Thyroid gland (tissue), 4 donors: ENCODE measurements at regions not wholly inside any gene's neighbourhood (a gene's known extent, or its start where the extent isn't known, plus 50 kb on each side); places are given as distances from the start of the nearest gene placed in this dataset.

Source experiments
- DNase-seq, 2 donors: peaks; one replicate each; pipeline ENCODE4 v3.0.0-alpha.2; 2019
- H3K27ac ChIP-seq, 3 donors: fragments of 200-600 bp; sonication (generic); 1 replicate in 2 of 3; 2 replicates in 1 of 3; pipeline ENCODE4 v1.5.1; 2016 to 2019; ENCODE audit warnings: mild to moderate bottlenecking in 1 of 3, moderate library complexity in 1 of 3
- H3K27me3 ChIP-seq: fragments of 200-600 bp; sonication (generic); one replicate; pipeline ENCODE4 v1.5.1; 2019
- H3K36me3 ChIP-seq, 2 donors: fragments of 200-600 bp; sonication (generic); one replicate each; pipeline ENCODE4 v1.5.1; 2016 to 2019
- H3K4me1 ChIP-seq, 2 donors: fragments of 200-600 bp; sonication (generic); one replicate each; pipeline ENCODE4 v1.5.1; 2017 to 2019
- H3K4me3 ChIP-seq, 3 donors: fragments of 200-600 bp; sonication (generic); replicated peaks in 1 of 3; 1 replicate in 2 of 3; 2 replicates in 1 of 3; pipeline ENCODE4 v1.5.1; 2016; ENCODE audit warnings: mild to moderate bottlenecking in 1 of 3
- H3K9me3 ChIP-seq: fragments of 200-600 bp; sonication (generic); one replicate; pipeline ENCODE4 v1.5.1; 2017
- POLR2A ChIP-seq, 2 donors: fragments of 450-650 bp; IDR thresholded peaks; one replicate each; pipeline ENCODE4 v1.6.1; 2017; ENCODE audit warnings: antibody characterized with exemption in 2 of 2, mild to moderate bottlenecking in 2 of 2, moderate library complexity in 1 of 2
- whole genome bisulfite sequencing, 2 donors: methylation state at CpG; one replicate each; pipeline ENCODE4 v1.1.5; 2017; 5-methylcytosine and 5-hydroxymethylcytosine counted together
- intact Hi-C: fragments of 100-400 bp; cut with DNase I; formaldehyde crosslinking; loops from one replicate; pipeline ENCODE4 v1.15.1; 2023
- TF ChIP-seq, protein P1 (sequence below), 6 experiments: fragments of 200-600 bp in 3 of 6; fragments of 450-650 bp in 3 of 6; sonication (generic) in 3 of 6; IDR thresholded peaks; one replicate each; pipeline ENCODE4 v1.5.1; 2016 to 2019; ENCODE audit warnings: antibody characterized with exemption in 6 of 6, mild to moderate bottlenecking in 2 of 6, inconsistent platforms in 1 of 6, moderate library complexity in 1 of 6

- WGBS, 2 donors: 90 to 91% methylated on average over 5 of the region's 5 CpGs
- H3K4me1 ChIP-seq: no peaks in the 10 kb centered on the region
- no peaks in the 10 kb centered on the region for H3K9me3 ChIP-seq
Observed at GRCh38 chr12:3348055-3348454, 142.9 kb upstream of the PRMT8 start.

DNA sequence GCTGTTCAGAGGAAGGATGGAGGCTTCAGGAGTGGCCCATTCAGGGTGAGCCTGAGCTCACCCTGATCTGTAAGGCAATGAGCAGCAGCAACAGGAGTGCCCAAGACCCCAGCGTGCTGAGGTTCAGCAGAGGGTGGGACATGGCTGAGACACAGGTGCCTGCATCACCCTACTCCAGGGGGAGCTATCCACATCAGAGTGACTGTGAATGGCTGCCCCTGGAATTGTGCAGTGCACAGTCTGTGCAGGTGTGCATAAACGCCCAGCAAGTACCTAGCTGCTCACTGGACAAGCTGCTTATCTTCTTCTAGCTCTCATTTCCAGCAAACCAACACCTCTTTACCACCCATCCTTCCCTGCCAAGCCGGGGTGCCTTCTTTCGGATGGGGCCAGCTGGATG, 140.6 kb upstream of the PRMT8 start:
- H3K36me3 ChIP-seq: no peaks in the 10 kb centered on the region
- TF ChIP-seq, protein P1, sequence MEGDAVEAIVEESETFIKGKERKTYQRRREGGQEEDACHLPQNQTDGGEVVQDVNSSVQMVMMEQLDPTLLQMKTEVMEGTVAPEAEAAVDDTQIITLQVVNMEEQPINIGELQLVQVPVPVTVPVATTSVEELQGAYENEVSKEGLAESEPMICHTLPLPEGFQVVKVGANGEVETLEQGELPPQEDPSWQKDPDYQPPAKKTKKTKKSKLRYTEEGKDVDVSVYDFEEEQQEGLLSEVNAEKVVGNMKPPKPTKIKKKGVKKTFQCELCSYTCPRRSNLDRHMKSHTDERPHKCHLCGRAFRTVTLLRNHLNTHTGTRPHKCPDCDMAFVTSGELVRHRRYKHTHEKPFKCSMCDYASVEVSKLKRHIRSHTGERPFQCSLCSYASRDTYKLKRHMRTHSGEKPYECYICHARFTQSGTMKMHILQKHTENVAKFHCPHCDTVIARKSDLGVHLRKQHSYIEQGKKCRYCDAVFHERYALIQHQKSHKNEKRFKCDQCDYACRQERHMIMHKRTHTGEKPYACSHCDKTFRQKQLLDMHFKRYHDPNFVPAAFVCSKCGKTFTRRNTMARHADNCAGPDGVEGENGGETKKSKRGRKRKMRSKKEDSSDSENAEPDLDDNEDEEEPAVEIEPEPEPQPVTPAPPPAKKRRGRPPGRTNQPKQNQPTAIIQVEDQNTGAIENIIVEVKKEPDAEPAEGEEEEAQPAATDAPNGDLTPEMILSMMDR (IDR thresholded peaks at IDR 0.05): no peak
- TF ChIP-seq POLR2A (IDR thresholded peaks at IDR 0.05): no peak
- H3K27me3 ChIP-seq: no peaks in the 10 kb centered on the region
- H3K27ac ChIP-seq: no peak overlapping the region
- H3K4me1 ChIP-seq: no peaks in the 10 kb centered on the region
- no peak overlapping the region for H3K4me3 ChIP-seq
- intact Hi-C loops: no loop called here
- WGBS, 2 donors: 77 to 83% methylated on average over 3 to 4 of the region's 4 CpGs
- no peak for DNase-seq
- no peaks in the 10 kb centered on the region for H3K9me3 ChIP-seq

More at GRCh38 chr12:3348055-3348454, 142.9 kb upstream of the PRMT8 start:
- no peaks in the 10 kb centered on the region for H3K27me3 ChIP-seq
- DNase-seq: no peak
- TF ChIP-seq, protein P1 (IDR thresholded peaks at IDR 0.05): no peak
- no peak for TF ChIP-seq POLR2A (IDR thresholded peaks at IDR 0.05)
- H3K27ac ChIP-seq: no peak overlapping the region
- no peaks in the 10 kb centered on the region for H3K36me3 ChIP-seq
- H3K4me3 ChIP-seq: no peak overlapping the region
- intact Hi-C loops: no loop called here

GRCh38 chr12:3351731-3352130, 139.3 kb upstream of the PRMT8 start:
- WGBS, 2 donors: 90 to 92% methylated on average over 4 of the region's 4 CpGs
- no peak for DNase-seq
- Histone ChIP-seq H3K4me3 (no peak overlapping the region), H3K36me3 (no peaks in the 10 kb centered on the region), H3K4me1 (no peaks in the 10 kb centered on the region), H3K27ac (no peak overlapping the region), H3K27me3 (no peaks in the 10 kb centered on the region), H3K9me3 (no peaks in the 10 kb centered on the region)
- TF ChIP-seq, protein P1 (IDR thresholded peaks at IDR 0.05): no peak
- no peak for TF ChIP-seq POLR2A (IDR thresholded peaks at IDR 0.05)
- intact Hi-C loops: no loop called here

- no peak for DNase-seq
- intact Hi-C loops: no loop called here
- Histone ChIP-seq H3K4me1 (no peaks in the 10 kb centered on the region), H3K4me3 (no peak overlapping the region), H3K9me3 (no peaks in the 10 kb centered on the region), H3K27ac (no peak overlapping the region), H3K36me3 (no peaks in the 10 kb centered on the region), H3K27me3 (no peaks in the 10 kb centered on the region)
- WGBS, 2 donors: 88 to 93% methylated on average over 6 of the region's 6 CpGs
- TF ChIP-seq, protein P1 (IDR thresholded peaks at IDR 0.05): no peak
- no peak for TF ChIP-seq POLR2A (IDR thresholded peaks at IDR 0.05)
Observed at GRCh38 chr12:3352230-3352629, 138.8 kb upstream of the PRMT8 start.

- whole genome bisulfite sequencing, 2 donors: 87 to 90% methylated on average over 9 of the region's 9 CpGs
- H3K36me3 ChIP-seq: no peaks in the 10 kb centered on the region
- no peaks in the 10 kb centered on the region for H3K27me3 ChIP-seq
- intact Hi-C loops: no loop called here
- TF ChIP-seq, protein P1 (IDR thresholded peaks at IDR 0.05): no peak
- TF ChIP-seq POLR2A (IDR thresholded peaks at IDR 0.05): no peak
- no peak for DNase-seq
- no peak overlapping the region for H3K27ac ChIP-seq
- no peaks in the 10 kb centered on the region for H3K4me1 ChIP-seq
- H3K9me3 ChIP-seq: no peaks in the 10 kb centered on the region
- no peak overlapping the region for H3K4me3 ChIP-seq
Observed at GRCh38 chr12:3353621-3354020, 137.4 kb upstream of the PRMT8 start.
